ENCODE measurements at regions not wholly inside any gene's neighbourhood (a gene's known extent, or its start where the extent isn't known, plus 50 kb on each side); places are given as distances from the start of the nearest gene placed in this dataset.

DNA sequence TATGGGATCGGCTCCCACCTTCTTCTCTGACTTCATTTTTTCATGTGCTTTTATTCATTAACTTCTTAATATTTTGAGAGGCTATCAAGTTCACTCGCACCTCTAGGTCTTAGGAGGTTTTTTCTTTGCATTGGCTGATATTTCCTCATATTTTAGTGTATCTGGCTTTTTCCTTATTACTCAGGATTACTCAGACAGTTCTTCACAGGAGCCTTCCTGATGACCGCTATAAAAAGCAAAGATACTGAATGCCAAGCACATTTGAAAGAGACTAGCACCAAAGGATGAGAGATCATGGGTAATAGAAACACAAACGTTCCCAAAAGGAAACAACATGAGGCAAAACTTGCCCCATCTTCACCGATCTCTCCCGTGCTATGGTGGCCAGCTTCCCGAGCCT is 409.2 kb upstream of the KLF6 start:
- Histone ChIP-seq H3K36me3 (ENCODE audit: insufficient read depth, low read length) (no peaks in the 10 kb centered on the region), H3K9me3 (ENCODE audit: low read length) (no peaks in the 10 kb centered on the region), H3K4me1 (ENCODE audit: insufficient read depth, low read length) (no peaks in the 10 kb centered on the region), H3K27me3 (ENCODE audit: insufficient read depth, low read length, poor library complexity, severe bottlenecking) (no peaks in the 10 kb centered on the region), H3K4me3 (ENCODE audit: low read length) (no peak overlapping the region), H3K27ac (ENCODE audit: low read depth, low read length) (no peak overlapping the region)
- Mint-ChIP-seq H3K4me1 (peaks cover 5 to 11% (median 9%) of the 10 kb centered on the region in 3 donors), H3K27ac (peak overlapping the region in 1 of 8 donors; percentile 12), H3K27me3 (peaks cover 0 to 1% of the 10 kb centered on the region in 2 donors), H3K4me3 (no peak overlapping the region), H3K9me3 (no peaks in the 10 kb centered on the region), H3K36me3 (no peaks in the 10 kb centered on the region)
- DNase-seq, result no peak
- POLR2A ChIA-PET, result no interaction called here
- CTCF ChIA-PET, result no interaction called here

GRCh38 chr10:4191894-4192293 is 406.9 kb upstream of the KLF6 start:
- no peaks in the 10 kb centered on the region for H3K4me1 ChIP-seq (ENCODE audit: insufficient read depth, low read length)
- no peak overlapping the region for H3K4me3 ChIP-seq (ENCODE audit: low read length)
- Mint-ChIP-seq H3K9me3 (no peaks in the 10 kb centered on the region), H3K4me3 (no peak overlapping the region), H3K27ac (no peak overlapping the region), H3K36me3 (no peaks in the 10 kb centered on the region), H3K27me3 (peaks cover 0 to 1% of the 10 kb centered on the region in 2 donors), H3K4me1 (peaks cover 3 to 6% (median 4%) of the 10 kb centered on the region in 3 donors)
- POLR2A ChIA-PET, result no interaction called here
- H3K27me3 ChIP-seq (ENCODE audit: insufficient read depth, low read length, poor library complexity, severe bottlenecking), result no peaks in the 10 kb centered on the region
- no peaks in the 10 kb centered on the region for H3K36me3 ChIP-seq (ENCODE audit: insufficient read depth, low read length)
- no peak for DNase-seq
- H3K9me3 ChIP-seq (ENCODE audit: low read length), result no peaks in the 10 kb centered on the region
- CTCF ChIA-PET, result no interaction called here
- H3K27ac ChIP-seq (ENCODE audit: low read depth, low read length), result no peak overlapping the region

DNA sequence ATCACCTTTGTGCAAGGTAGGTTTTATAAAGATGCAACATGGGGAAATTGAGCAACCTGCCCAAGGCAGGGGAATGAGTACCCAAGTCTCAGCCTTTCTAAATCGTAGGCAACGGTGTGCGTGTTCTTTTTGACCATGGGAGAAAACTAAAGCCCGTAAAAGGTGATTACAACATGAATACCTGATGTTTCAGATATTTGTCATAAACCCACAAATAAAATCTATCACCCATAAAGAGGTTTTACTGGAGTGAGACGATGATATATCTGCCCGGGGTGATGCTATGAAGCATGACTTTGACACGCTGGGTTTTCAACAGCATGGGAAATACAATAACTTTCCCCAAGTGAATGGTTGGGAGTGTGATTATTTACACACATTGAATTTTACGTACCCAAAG is 406.3 kb upstream of the KLF6 start:
- no peaks in the 10 kb centered on the region for H3K9me3 Mint-ChIP-seq
- peaks cover 0 to 1% (median 0%) of the 10 kb centered on the region in 3 donors for H3K4me1 Mint-ChIP-seq
- no peaks in the 10 kb centered on the region for H3K36me3 Mint-ChIP-seq
- Histone ChIP-seq H3K4me1 (ENCODE audit: insufficient read depth, low read length) (no peaks in the 10 kb centered on the region), H3K27ac (ENCODE audit: low read depth, low read length) (no peak overlapping the region), H3K36me3 (ENCODE audit: insufficient read depth, low read length) (no peaks in the 10 kb centered on the region), H3K27me3 (ENCODE audit: insufficient read depth, low read length, poor library complexity, severe bottlenecking) (no peaks in the 10 kb centered on the region), H3K9me3 (ENCODE audit: low read length) (no peaks in the 10 kb centered on the region), H3K4me3 (ENCODE audit: low read length) (no peak overlapping the region)
- DNase-seq, result no peak
- peaks cover 0 to 1% of the 10 kb centered on the region in 2 donors for H3K27me3 Mint-ChIP-seq
- ChIA-PET POLR2A (no interaction called here), CTCF (no interaction called here)
- no peak overlapping the region for H3K4me3 Mint-ChIP-seq
- H3K27ac Mint-ChIP-seq, result no peak overlapping the region

GRCh38 chr10:4190876-4191275 is 405.9 kb upstream of the KLF6 start:
- CTCF ChIA-PET, result no interaction called here
- Mint-ChIP-seq H3K36me3 (peaks cover 0 to 3% (median 2%) of the 10 kb centered on the region in 3 donors), H3K27ac (no peak overlapping the region), H3K9me3 (no peaks in the 10 kb centered on the region), H3K4me1 (no peaks in the 10 kb centered on the region), H3K4me3 (no peak overlapping the region), H3K27me3 (peaks cover 0 to 1% of the 10 kb centered on the region in 2 donors)
- no peak overlapping the region for H3K27ac ChIP-seq (ENCODE audit: low read depth, low read length)
- no peak for DNase-seq
- no peaks in the 10 kb centered on the region for H3K9me3 ChIP-seq (ENCODE audit: low read length)
- H3K4me3 ChIP-seq (ENCODE audit: low read length), result no peak overlapping the region
- POLR2A ChIA-PET, result no interaction called here
- H3K27me3 ChIP-seq (ENCODE audit: insufficient read depth, low read length, poor library complexity, severe bottlenecking), result no peaks in the 10 kb centered on the region
- H3K4me1 ChIP-seq (ENCODE audit: insufficient read depth, low read length), result no peaks in the 10 kb centered on the region
- no peaks in the 10 kb centered on the region for H3K36me3 ChIP-seq (ENCODE audit: insufficient read depth, low read length)

DNA sequence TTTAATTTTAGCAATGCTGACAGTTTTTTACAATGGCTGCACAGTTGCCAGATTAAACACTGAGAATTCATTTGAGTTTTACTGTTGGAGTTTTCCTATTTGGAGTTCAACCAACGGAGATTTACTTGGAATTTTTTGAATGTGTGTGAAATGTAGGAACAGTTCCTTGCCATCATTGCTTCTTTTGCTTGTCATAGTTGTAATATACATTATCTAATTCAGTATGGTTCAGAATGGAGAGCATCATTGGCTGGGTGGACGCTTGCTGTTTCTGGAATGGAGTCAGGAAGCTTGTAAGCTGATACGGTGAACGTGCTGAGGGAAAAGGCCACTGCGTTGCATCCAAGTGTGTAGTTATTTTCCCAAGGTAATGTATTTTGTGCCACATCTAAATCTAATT is 404.3 kb upstream of the KLF6 start:
- DNase-seq, result no peak
- Mint-ChIP-seq H3K4me1 (no peaks in the 10 kb centered on the region), H3K9me3 (no peaks in the 10 kb centered on the region), H3K4me3 (no peak overlapping the region), H3K27ac (no peak overlapping the region), H3K27me3 (peaks cover 0 to 1% of the 10 kb centered on the region in 2 donors), H3K36me3 (peaks cover 0 to 3% (median 2%) of the 10 kb centered on the region in 3 donors)
- no peak overlapping the region for H3K27ac ChIP-seq (ENCODE audit: low read depth, low read length)
- no peak overlapping the region for H3K4me3 ChIP-seq (ENCODE audit: low read length)
- H3K27me3 ChIP-seq (ENCODE audit: insufficient read depth, low read length, poor library complexity, severe bottlenecking), result no peaks in the 10 kb centered on the region
- no peaks in the 10 kb centered on the region for H3K4me1 ChIP-seq (ENCODE audit: insufficient read depth, low read length)
- ChIA-PET CTCF (no interaction called here), POLR2A (no interaction called here)
- no peaks in the 10 kb centered on the region for H3K9me3 ChIP-seq (ENCODE audit: low read length)
- H3K36me3 ChIP-seq (ENCODE audit: insufficient read depth, low read length), result no peaks in the 10 kb centered on the region

DNA sequence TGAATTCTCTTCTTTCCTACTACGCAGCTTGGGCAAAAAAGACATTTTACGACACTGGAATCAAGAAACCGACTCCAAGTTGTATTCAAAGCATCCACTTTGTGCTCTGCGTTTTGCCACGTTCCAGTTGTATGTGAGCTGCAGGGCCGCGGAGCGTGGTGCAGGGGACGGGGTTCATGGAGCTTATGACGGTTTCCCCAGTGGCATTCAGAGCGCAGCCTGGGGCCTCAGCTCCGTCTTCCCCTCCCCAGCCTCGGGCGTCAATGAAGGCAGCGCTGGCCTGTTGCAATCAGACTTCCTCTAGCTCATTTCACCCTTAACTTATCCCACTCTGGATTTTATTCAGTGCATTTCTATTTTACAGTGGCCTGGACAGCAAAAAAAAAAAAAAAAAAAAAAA is 403.4 kb upstream of the KLF6 start:
- H3K27me3 ChIP-seq (ENCODE audit: insufficient read depth, low read length, poor library complexity, severe bottlenecking), result no peaks in the 10 kb centered on the region
- no peak overlapping the region for H3K27ac ChIP-seq (ENCODE audit: low read depth, low read length)
- Mint-ChIP-seq H3K4me3 (no peak overlapping the region), H3K36me3 (peaks cover 0 to 3% (median 2%) of the 10 kb centered on the region in 3 donors), H3K27me3 (no peaks in the 10 kb centered on the region), H3K27ac (no peak overlapping the region), H3K4me1 (peaks cover 0 to 3% (median 0%) of the 10 kb centered on the region in 3 donors), H3K9me3 (no peaks in the 10 kb centered on the region)
- no peak for DNase-seq
- H3K4me1 ChIP-seq (ENCODE audit: insufficient read depth, low read length), result no peaks in the 10 kb centered on the region
- no peak overlapping the region for H3K4me3 ChIP-seq (ENCODE audit: low read length)
- H3K9me3 ChIP-seq (ENCODE audit: low read length), result no peaks in the 10 kb centered on the region
- CTCF ChIA-PET, result interaction anchor here (0.7 kb wide), 1 partner anchor 474 kb away, joined by 3 read pairs; no protein-coding TSS in a partner anchor
- no peaks in the 10 kb centered on the region for H3K36me3 ChIP-seq (ENCODE audit: insufficient read depth, low read length)
- POLR2A ChIA-PET, result interaction anchor here (0.6 kb wide), 1 partner anchor 411 kb away, joined by 3 read pairs; no protein-coding TSS in a partner anchor

- Mint-ChIP-seq H3K36me3 (peaks cover 0 to 3% (median 2%) of the 10 kb centered on the region in 3 donors), H3K27ac (no peak overlapping the region), H3K4me3 (no peak overlapping the region), H3K27me3 (no peaks in the 10 kb centered on the region), H3K4me1 (peaks cover 0 to 5% (median under 1%) of the 10 kb centered on the region in 3 donors), H3K9me3 (no peaks in the 10 kb centered on the region)
- no peak overlapping the region for H3K4me3 ChIP-seq (ENCODE audit: low read length)
- no peak overlapping the region for H3K27ac ChIP-seq (ENCODE audit: low read depth, low read length)
- H3K4me1 ChIP-seq (ENCODE audit: insufficient read depth, low read length), result no peaks in the 10 kb centered on the region
- H3K9me3 ChIP-seq (ENCODE audit: low read length), result no peaks in the 10 kb centered on the region
- no peaks in the 10 kb centered on the region for H3K36me3 ChIP-seq (ENCODE audit: insufficient read depth, low read length)
- DNase-seq, result no peak
- ChIA-PET POLR2A (no interaction called here), CTCF (no interaction called here)
- H3K27me3 ChIP-seq (ENCODE audit: insufficient read depth, low read length, poor library complexity, severe bottlenecking), result no peaks in the 10 kb centered on the region
These were observed 402.0 kb upstream of the KLF6 start for GRCh38 chr10:4186849-4187540.

GRCh38 chr10:4183761-4184261 is 398.8 kb upstream of the KLF6 start:
- ChIA-PET POLR2A (no interaction called here), CTCF (no interaction called here)
- no peak overlapping the region for H3K27ac Mint-ChIP-seq
- DNase-seq, result no peak
- H3K36me3 Mint-ChIP-seq, result peaks cover 0 to 3% (median 2%) of the 10 kb centered on the region in 3 donors
- H3K27ac ChIP-seq (ENCODE audit: low read depth, low read length), result no peak overlapping the region
- no peak overlapping the region for H3K4me3 ChIP-seq (ENCODE audit: low read length)
- no peaks in the 10 kb centered on the region for H3K36me3 ChIP-seq (ENCODE audit: insufficient read depth, low read length)
- H3K9me3 ChIP-seq (ENCODE audit: low read length), result no peaks in the 10 kb centered on the region
- H3K27me3 Mint-ChIP-seq, result no peaks in the 10 kb centered on the region
- H3K4me3 Mint-ChIP-seq, result no peak overlapping the region
- H3K27me3 ChIP-seq (ENCODE audit: insufficient read depth, low read length, poor library complexity, severe bottlenecking), result no peaks in the 10 kb centered on the region
- H3K9me3 Mint-ChIP-seq, result no peaks in the 10 kb centered on the region
- H3K4me1 ChIP-seq (ENCODE audit: insufficient read depth, low read length), result no peaks in the 10 kb centered on the region
- H3K4me1 Mint-ChIP-seq, result peaks cover 8 to 17% (median 12%) of the 10 kb centered on the region in 3 donors

Data from CD8-positive, alpha-beta memory T cell (primary cell).